Transverse colon (tissue), 4 donors: ENCODE measurements at regions not wholly inside any gene's neighbourhood (a gene's known extent, or its start where the extent isn't known, plus 50 kb on each side); places are given as distances from the start of the nearest gene placed in this dataset.

Source experiments
- CTCF ChIP-seq, 5 experiments: fragments of 200-600 bp in 3 of 5; fragments of 450-650 bp in 2 of 5; sonication (generic) in 3 of 5; IDR thresholded peaks; 1 replicate in 2 of 5; 2 replicates in 3 of 5; pipeline ENCODE4 v1.5.1; 2016 to 2017; ENCODE audit warnings: antibody characterized with exemption in 5 of 5, inconsistent platforms in 3 of 5, mild to moderate bottlenecking in 2 of 5, moderate library complexity in 1 of 5
- EP300 ChIP-seq: sonication (generic); formaldehyde crosslinking; IDR thresholded peaks from one replicate; pipeline ENCODE4 v1.6.1; 2017; ENCODE audit warnings: antibody characterized with exemption, low read depth
- POLR2A ChIP-seq: fragments of 450-650 bp; IDR thresholded peaks from one replicate; pipeline ENCODE4 v1.6.1; 2016; ENCODE audit warnings: antibody characterized with exemption, mild to moderate bottlenecking, moderate library complexity
- POLR2AphosphoS5 ChIP-seq, 3 donors: sonication (generic); formaldehyde crosslinking; IDR thresholded peaks; one replicate each; pipeline ENCODE4 v1.6.1; 2016; ENCODE audit warnings: antibody characterized with exemption in 3 of 3

GRCh38 chr5:106420102-106420501 is 1250.6 kb downstream of the EFNA5 start:
- TF ChIP-seq CTCF (IDR thresholded peaks at IDR 0.05): no peak
- TF ChIP-seq EP300: no peak
- TF ChIP-seq POLR2AphosphoS5 (IDR thresholded peaks at IDR 0.05): no peak
- no peak for TF ChIP-seq POLR2A
